GM23338 (cell line): ENCODE measurements at regions not wholly inside any gene's neighbourhood (a gene's known extent, or its start where the extent isn't known, plus 50 kb on each side); places are given as distances from the start of the nearest gene placed in this dataset.

Experiments
- CREB1 ChIP-seq: fragments of 250-450 bp; sonication (Bioruptor Pico); IDR thresholded peaks from 2 replicates; pipeline ENCODE4 v1.5.0; 2020; ENCODE audit warnings: low read depth, mild to moderate bottlenecking, moderate library complexity
- EZH2 ChIP-seq: fragments of 200-600 bp; sonication (generic); IDR thresholded peaks from one replicate; pipeline ENCODE4 v1.8.0; 2017; ENCODE audit warnings: antibody characterized with exemption, mild to moderate bottlenecking, low read depth; ENCODE audit not compliant: unreplicated experiment
- EZH2phosphoT487 ChIP-seq: fragments of 200-600 bp; sonication (generic); IDR thresholded peaks from one replicate; pipeline ENCODE4 v1.8.1; 2018; ENCODE audit warnings: antibody characterized with exemption; ENCODE audit not compliant: unreplicated experiment
- JUNB ChIP-seq: IDR thresholded peaks from one replicate; pipeline ENCODE4 v1.6.1; 2016; ENCODE audit warnings: antibody characterized with exemption; ENCODE audit not compliant: unreplicated experiment
- POLR2AphosphoS5 ChIP-seq: IDR thresholded peaks from 2 replicates; pipeline ENCODE4 v1.6.1; 2016; ENCODE audit warnings: antibody characterized with exemption, low read depth
- TF ChIP-seq, protein P1 (sequence below), 2 experiments: fragments of 200-600 bp in 1 of 2; sonication (generic) in 1 of 2; conservative IDR thresholded peaks; 2 replicates each; pipeline versions ENCODE4 v1.5.1 to v1.6.1; 2016 to 2017; ENCODE audit warnings: antibody characterized with exemption in 2 of 2, low read depth in 2 of 2, mild to moderate bottlenecking in 2 of 2, moderate library complexity in 1 of 2
- TF ChIP-seq, protein P2 (sequence below): IDR thresholded peaks from one replicate; pipeline ENCODE4 v1.6.1; 2018; ENCODE audit warnings: antibody characterized with exemption; ENCODE audit not compliant: unreplicated experiment
- TF ChIP-seq, protein P3 (sequence below): fragments of 250-450 bp; sonication (Bioruptor Pico); IDR thresholded peaks from 2 replicates; pipeline ENCODE4 v1.5.0; 2020; ENCODE audit warnings: mild to moderate bottlenecking, moderate library complexity
- TF ChIP-seq, protein P4 (sequence below): IDR thresholded peaks from 2 replicates; pipeline ENCODE4 v1.6.1; 2016; ENCODE audit warnings: antibody characterized with exemption

DNA sequence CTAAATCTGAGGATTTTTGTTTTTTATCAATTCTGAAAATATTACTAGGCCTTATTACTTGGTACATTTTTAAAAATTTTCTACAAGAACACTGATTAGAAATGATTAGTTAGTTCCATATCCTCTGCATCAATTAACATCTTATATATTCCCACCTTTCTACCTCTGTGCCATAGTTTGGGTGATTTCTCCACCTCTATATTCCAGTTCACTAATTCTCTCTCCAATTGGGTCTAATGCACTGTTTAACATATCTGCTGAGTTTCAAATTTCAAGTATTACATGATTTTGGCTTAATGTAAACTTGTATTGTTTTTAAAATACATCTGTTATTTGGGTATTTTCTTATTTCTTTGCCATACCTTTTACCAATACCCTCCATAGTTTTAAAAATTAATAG, 705.7 kb upstream of the SALL3 start:
- TF ChIP-seq EZH2 (no peak), POLR2AphosphoS5 (no peak), EZH2phosphoT487 (no peak), JUNB (no peak), CREB1 (no peak)
- TF ChIP-seq, protein P1, sequence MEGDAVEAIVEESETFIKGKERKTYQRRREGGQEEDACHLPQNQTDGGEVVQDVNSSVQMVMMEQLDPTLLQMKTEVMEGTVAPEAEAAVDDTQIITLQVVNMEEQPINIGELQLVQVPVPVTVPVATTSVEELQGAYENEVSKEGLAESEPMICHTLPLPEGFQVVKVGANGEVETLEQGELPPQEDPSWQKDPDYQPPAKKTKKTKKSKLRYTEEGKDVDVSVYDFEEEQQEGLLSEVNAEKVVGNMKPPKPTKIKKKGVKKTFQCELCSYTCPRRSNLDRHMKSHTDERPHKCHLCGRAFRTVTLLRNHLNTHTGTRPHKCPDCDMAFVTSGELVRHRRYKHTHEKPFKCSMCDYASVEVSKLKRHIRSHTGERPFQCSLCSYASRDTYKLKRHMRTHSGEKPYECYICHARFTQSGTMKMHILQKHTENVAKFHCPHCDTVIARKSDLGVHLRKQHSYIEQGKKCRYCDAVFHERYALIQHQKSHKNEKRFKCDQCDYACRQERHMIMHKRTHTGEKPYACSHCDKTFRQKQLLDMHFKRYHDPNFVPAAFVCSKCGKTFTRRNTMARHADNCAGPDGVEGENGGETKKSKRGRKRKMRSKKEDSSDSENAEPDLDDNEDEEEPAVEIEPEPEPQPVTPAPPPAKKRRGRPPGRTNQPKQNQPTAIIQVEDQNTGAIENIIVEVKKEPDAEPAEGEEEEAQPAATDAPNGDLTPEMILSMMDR (conservative IDR thresholded peaks at IDR 0.05; ENCODE audit: low read depth in 2 of 2), result no peak
- TF ChIP-seq, protein P2, sequence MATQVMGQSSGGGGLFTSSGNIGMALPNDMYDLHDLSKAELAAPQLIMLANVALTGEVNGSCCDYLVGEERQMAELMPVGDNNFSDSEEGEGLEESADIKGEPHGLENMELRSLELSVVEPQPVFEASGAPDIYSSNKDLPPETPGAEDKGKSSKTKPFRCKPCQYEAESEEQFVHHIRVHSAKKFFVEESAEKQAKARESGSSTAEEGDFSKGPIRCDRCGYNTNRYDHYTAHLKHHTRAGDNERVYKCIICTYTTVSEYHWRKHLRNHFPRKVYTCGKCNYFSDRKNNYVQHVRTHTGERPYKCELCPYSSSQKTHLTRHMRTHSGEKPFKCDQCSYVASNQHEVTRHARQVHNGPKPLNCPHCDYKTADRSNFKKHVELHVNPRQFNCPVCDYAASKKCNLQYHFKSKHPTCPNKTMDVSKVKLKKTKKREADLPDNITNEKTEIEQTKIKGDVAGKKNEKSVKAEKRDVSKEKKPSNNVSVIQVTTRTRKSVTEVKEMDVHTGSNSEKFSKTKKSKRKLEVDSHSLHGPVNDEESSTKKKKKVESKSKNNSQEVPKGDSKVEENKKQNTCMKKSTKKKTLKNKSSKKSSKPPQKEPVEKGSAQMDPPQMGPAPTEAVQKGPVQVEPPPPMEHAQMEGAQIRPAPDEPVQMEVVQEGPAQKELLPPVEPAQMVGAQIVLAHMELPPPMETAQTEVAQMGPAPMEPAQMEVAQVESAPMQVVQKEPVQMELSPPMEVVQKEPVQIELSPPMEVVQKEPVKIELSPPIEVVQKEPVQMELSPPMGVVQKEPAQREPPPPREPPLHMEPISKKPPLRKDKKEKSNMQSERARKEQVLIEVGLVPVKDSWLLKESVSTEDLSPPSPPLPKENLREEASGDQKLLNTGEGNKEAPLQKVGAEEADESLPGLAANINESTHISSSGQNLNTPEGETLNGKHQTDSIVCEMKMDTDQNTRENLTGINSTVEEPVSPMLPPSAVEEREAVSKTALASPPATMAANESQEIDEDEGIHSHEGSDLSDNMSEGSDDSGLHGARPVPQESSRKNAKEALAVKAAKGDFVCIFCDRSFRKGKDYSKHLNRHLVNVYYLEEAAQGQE, result no peak
- TF ChIP-seq, protein P3, sequence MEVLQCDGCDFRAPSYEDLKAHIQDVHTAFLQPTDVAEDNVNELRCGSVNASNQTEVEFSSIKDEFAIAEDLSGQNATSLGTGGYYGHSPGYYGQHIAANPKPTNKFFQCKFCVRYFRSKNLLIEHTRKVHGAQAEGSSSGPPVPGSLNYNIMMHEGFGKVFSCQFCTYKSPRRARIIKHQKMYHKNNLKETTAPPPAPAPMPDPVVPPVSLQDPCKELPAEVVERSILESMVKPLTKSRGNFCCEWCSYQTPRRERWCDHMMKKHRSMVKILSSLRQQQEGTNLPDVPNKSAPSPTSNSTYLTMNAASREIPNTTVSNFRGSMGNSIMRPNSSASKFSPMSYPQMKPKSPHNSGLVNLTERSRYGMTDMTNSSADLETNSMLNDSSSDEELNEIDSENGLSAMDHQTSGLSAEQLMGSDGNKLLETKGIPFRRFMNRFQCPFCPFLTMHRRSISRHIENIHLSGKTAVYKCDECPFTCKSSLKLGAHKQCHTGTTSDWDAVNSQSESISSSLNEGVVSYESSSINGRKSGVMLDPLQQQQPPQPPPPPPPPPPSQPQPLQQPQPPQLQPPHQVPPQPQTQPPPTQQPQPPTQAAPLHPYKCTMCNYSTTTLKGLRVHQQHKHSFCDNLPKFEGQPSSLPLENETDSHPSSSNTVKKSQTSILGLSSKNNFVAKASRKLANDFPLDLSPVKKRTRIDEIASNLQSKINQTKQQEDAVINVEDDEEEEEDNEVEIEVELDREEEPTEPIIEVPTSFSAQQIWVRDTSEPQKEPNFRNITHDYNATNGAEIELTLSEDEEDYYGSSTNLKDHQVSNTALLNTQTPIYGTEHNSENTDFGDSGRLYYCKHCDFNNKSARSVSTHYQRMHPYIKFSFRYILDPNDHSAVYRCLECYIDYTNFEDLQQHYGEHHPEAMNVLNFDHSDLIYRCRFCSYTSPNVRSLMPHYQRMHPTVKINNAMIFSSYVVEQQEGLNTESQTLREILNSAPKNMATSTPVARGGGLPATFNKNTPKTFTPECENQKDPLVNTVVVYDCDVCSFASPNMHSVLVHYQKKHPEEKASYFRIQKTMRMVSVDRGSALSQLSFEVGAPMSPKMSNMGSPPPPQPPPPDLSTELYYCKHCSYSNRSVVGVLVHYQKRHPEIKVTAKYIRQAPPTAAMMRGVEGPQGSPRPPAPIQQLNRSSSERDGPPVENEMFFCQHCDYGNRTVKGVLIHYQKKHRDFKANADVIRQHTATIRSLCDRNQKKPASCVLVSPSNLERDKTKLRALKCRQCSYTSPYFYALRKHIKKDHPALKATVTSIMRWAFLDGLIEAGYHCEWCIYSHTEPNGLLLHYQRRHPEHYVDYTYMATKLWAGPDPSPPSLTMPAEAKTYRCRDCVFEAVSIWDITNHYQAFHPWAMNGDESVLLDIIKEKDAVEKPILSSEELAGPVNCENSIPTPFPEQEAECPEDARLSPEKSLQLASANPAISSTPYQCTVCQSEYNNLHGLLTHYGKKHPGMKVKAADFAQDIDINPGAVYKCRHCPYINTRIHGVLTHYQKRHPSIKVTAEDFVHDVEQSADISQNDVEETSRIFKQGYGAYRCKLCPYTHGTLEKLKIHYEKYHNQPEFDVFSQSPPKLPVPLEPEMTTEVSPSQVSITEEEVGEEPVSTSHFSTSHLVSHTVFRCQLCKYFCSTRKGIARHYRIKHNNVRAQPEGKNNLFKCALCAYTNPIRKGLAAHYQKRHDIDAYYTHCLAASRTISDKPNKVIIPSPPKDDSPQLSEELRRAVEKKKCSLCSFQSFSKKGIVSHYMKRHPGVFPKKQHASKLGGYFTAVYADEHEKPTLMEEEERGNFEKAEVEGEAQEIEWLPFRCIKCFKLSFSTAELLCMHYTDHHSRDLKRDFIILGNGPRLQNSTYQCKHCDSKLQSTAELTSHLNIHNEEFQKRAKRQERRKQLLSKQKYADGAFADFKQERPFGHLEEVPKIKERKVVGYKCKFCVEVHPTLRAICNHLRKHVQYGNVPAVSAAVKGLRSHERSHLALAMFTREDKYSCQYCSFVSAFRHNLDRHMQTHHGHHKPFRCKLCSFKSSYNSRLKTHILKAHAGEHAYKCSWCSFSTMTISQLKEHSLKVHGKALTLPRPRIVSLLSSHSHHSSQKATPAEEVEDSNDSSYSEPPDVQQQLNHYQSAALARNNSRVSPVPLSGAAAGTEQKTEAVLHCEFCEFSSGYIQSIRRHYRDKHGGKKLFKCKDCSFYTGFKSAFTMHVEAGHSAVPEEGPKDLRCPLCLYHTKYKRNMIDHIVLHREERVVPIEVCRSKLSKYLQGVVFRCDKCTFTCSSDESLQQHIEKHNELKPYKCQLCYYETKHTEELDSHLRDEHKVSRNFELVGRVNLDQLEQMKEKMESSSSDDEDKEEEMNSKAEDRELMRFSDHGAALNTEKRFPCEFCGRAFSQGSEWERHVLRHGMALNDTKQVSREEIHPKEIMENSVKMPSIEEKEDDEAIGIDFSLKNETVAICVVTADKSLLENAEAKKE (CRISPR knock-in tag), result no peak
- TF ChIP-seq, protein P4, sequence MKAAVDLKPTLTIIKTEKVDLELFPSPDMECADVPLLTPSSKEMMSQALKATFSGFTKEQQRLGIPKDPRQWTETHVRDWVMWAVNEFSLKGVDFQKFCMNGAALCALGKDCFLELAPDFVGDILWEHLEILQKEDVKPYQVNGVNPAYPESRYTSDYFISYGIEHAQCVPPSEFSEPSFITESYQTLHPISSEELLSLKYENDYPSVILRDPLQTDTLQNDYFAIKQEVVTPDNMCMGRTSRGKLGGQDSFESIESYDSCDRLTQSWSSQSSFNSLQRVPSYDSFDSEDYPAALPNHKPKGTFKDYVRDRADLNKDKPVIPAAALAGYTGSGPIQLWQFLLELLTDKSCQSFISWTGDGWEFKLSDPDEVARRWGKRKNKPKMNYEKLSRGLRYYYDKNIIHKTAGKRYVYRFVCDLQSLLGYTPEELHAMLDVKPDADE, result no peak
